ENCODE measurements at regions not wholly inside any gene's neighbourhood (a gene's known extent, or its start where the extent isn't known, plus 50 kb on each side); places are given as distances from the start of the nearest gene placed in this dataset.

GRCh38 chr2:121007490-121007853 is 271.8 kb downstream of the GLI2 start:
- ChIA-PET CTCF (no interaction called here), POLR2A (no interaction called here)
- DNase-seq (ENCODE audit: extremely low spot score) = no peak
- no peak for TF ChIP-seq CTCF (IDR thresholded peaks at IDR 0.05; ENCODE audit: control extremely low read depth, extremely low read depth, low read depth, missing control alignments)

- no peak for TF ChIP-seq CTCF (IDR thresholded peaks at IDR 0.05; ENCODE audit: control extremely low read depth, extremely low read depth, low read depth, missing control alignments)
- DNase-seq (ENCODE audit: extremely low spot score) = no peak
- ChIA-PET POLR2A (no interaction called here), CTCF (no interaction called here)
These were observed 273.3 kb downstream of the GLI2 start for GRCh38 chr2:121008975-121009374.

- TF ChIP-seq CTCF (IDR thresholded peaks at IDR 0.05; ENCODE audit: control extremely low read depth, extremely low read depth, low read depth, missing control alignments) = no peak
- CTCF ChIA-PET = no interaction called here
- POLR2A ChIA-PET = no interaction called here
- DNase-seq (ENCODE audit: extremely low spot score) = no peak
These were observed 274.0 kb downstream of the TFCP2L1 start for GRCh38 chr2:121010998-121011397.

GRCh38 chr2:121014876-121015275 is 270.1 kb downstream of the TFCP2L1 start:
- no peak for TF ChIP-seq CTCF (IDR thresholded peaks at IDR 0.05; ENCODE audit: control extremely low read depth, extremely low read depth, low read depth, missing control alignments)

GRCh38 chr2:121015971-121016485 is 269.0 kb downstream of the TFCP2L1 start:
- DNase-seq (ENCODE audit: extremely low spot score) = no peak
- TF ChIP-seq CTCF (IDR thresholded peaks at IDR 0.05; ENCODE audit: control extremely low read depth, extremely low read depth, low read depth, missing control alignments) = no peak
- ChIA-PET POLR2A (no interaction called here), CTCF (no interaction called here)

More at GRCh38 chr2:121014876-121015275, 270.1 kb downstream of the TFCP2L1 start:
- ChIA-PET POLR2A (no interaction called here), CTCF (no interaction called here)
- no peak for DNase-seq (ENCODE audit: extremely low spot score)

- TF ChIP-seq CTCF (IDR thresholded peaks at IDR 0.05; ENCODE audit: control extremely low read depth, extremely low read depth, low read depth, missing control alignments) = no peak
- DNase-seq (ENCODE audit: extremely low spot score) = no peak
- ChIA-PET CTCF (no interaction called here), POLR2A (no interaction called here)
These were observed 267.6 kb downstream of the TFCP2L1 start for GRCh38 chr2:121017396-121017795.
